Inflammatory macrophage (primary cell): ENCODE measurements at regions not wholly inside any gene's neighbourhood (a gene's known extent, or its start where the extent isn't known, plus 50 kb on each side); places are given as distances from the start of the nearest gene placed in this dataset.

Experiments used
- DNase-seq, 2 donors: peaks; one replicate each; pipeline ENCODE4 v3.0.0-alpha.2; 2020 to 2022

DNA sequence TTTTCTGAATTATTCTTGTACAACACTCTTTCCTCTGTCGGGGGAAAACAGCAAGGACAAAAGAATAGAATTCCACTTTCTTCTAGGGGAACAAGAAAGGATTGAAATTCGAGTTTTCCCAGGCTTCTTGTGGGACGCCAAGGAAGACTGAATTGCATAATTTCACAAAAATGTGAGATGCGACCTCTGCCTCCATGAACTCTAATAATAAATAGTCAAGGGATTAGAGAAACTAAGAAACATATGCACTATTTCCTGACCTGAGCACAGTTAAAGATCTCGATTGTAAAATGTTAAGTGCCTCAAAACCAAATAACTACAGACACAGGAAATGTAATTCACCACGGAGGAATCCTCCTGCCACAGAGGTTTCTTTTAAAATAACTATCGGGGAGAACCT lies 117.3 kb upstream of the MARK1 start:
- no peak for DNase-seq

DNA sequence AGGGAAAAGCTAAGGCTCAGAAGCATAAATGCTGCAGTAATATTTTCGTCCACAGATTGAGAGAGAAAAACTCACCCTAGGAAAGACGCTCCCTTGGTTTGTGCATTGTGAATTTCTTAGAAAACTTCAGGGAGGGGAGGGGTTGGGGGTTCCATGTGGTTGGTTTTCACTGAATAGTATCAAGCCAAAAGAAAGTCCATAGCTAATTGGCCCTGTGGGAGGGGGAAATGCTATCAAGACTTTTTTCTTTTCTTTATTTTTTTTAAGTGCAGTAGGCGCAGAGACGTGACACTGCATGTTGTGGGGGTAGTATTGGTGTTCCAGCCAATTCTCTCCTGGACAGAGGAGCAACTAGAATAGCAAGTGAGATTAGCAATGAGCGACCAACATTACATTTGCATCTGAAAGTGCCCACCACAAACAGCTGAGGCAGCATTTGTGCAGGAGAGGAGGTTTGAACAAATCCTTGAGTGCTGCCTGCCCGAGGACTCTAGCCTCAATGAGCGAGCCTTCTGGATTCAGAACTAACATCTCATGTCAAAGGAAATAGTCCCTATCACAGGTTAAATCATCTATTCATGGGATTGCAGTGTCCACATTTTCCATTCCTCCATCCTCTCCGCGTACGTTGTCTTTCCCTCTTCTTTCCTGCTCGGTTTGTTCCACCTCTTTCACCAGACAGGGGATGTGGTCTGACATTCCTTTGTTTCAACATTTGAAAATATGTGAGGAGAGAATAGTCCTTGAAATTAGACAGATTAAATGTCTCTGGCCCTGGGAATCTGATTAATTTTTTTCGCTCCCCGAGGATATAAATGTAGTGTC lies 118.0 kb upstream of the MARK1 start:
- no peak for DNase-seq

DNA sequence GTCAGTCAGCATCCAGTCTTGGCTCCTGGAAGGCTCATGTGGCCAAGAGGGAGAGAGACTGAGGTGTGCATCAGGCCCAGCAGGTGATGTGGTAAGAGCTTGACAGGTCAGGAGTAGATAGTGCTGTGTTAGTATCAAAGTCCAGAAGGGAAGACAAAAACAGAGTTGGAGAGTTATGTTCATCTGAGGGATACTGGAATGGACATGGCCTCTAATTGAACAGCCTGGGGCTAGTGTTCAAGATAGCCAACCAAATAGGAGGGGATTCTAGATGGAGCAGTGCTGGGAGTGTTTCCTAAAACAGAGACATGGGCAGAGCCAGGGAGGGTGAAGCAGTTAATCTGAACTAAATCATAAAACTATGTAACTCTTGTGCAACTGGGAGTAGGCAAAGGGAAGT lies 120.7 kb upstream of the MARK1 start:
- DNase-seq = no peak

DNA sequence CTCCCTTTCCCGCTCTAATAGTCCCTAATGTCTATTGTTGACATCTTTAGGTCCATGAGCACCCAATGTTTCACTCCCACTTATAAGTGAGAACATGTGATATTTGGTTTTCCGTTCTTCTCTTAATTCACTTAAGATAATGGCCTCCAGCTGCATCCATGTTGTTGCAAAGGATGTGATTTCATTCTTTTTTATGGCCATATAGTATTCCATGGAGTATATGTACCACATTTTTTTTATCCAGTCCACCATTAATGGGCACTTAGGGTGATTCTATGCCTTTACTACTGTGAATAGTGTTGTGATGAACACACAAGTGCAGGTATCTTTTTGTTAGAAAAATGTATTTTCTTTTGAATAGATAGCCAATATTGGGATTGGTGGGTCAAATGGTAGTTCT lies 126.0 kb upstream of the RAB3GAP2 start:
- no peak for DNase-seq

DNA sequence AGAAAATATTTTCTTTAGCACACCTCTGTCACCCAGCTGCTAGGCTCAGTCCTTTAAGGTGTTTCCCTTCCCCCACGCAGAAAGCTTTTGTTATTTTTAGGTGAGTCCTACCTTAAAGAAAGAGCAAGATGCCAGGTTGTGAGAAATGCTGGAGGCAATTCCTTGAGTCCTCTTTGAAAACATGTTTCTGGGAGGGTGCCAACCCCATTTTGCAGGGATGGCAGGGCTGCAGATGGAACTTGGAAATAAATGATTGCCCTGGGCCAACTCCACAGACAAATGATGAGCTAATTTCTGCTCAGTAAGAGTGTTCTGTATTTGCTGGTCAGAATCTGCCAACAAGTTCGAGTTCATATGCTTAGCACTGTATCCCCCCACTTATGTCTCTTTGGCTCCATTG lies 119.2 kb upstream of the RAB3GAP2 start:
- DNase-seq = no peak

DNA sequence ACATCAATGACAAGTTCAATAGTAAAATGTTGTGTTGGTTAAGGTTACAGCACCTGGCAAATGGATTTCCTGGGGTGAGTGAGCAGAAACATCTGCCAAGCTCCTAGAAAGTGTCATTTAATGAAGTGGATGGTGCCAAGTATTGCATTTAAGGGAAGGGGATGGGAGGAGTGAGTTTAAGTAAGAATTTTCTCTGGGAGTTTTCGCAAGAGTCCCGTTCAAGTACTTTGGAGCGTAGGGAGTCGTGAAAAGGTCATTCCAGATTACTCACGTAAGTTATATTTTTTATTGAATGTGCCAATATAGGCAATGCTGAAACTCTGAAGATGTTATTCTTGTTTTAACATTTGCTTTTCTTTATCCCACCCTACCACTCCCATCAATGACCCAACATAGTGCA lies 117.4 kb upstream of the RAB3GAP2 start:
- no peak for DNase-seq

DNA sequence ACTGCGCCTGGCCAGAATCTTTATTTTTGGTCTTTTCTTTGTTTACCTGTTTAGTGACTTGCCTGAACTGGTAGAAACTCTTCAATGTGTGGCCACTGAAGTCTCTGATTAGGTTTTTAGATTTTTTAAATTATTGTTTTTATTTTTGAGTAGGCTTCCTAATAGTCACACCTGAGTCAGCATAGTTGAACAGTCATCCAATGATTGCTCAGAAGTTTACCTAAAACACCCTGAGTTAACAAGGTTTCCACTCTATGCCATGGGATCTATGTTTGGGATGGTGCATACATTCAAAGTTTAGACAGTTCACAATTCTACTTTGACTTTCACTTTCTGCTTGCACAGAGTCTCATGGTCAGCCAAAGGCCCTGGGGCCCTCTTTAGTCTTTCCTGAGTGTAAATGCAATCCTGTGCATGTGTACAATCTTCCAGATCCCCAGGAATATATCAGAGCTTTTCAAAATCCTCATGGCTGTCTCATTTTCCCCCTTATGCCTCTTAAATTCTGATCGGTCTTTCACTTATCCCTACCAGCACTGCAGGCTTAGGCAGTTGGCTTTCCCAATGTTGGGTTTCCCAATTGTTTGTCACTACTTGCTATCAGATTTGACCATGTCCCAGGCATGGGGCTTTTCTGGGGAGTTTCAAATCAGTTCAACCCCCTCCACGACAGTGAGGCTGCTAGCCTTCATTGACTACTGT lies 114.4 kb upstream of the RAB3GAP2 start:
- DNase-seq = no peak

DNA sequence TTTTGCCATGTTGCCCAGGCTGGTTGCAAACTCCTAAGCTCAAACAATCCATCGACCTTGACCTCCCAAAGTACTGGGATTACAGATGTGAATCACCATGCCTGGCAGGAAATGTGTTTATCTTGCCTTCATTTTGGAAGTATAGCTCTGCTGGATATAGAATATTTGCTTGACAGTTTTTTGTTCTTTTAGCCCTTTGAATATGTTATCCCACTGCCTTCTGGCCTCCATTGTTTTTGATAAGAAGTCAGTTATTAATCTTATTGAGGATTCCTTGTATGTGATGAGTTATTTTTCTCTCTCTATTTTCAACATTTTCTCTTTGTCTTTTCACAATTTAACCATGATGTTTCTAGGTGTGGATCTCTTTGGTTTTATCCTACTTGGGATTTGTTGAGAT lies 112.9 kb upstream of the RAB3GAP2 start:
- no peak for DNase-seq

DNA sequence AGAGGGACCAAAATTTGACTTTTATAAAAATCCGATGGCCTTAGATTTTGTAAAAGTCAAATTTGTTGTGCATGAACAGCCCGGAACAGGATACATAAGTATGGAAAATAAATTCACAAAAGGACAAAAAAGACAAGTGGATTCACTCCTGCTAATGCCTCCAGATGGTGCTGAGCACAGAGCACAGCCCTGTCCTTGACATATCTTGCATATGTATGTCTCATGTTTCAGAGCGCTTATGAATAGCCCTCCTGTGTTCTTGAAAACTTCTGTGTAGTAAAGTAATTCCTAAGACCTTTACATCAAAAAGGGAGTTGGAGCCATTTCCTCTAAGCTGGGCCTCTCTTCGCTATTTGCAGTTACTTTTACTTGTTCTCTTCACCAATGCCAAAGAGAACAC lies 110.7 kb upstream of the RAB3GAP2 start:
- no peak for DNase-seq

DNA sequence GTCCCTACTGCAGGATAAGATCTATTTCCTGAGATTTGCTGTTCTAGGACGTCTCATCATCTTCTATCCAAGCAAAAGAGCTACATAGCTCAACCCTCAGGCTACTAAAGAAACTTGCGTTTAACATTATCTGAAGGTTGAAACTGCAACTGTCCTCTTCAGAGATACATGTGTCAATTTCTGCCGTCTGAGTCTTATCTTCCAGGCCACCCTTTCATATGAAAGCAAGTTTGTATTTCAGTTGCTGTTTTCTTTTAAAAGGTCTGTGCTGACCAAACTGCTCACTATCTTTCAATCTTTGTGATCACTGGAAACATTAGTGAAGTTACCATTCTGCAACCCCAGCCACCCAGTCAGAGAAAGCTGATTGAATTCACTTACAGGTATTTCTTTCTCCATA lies 108.6 kb upstream of the RAB3GAP2 start:
- DNase-seq = no peak

DNA sequence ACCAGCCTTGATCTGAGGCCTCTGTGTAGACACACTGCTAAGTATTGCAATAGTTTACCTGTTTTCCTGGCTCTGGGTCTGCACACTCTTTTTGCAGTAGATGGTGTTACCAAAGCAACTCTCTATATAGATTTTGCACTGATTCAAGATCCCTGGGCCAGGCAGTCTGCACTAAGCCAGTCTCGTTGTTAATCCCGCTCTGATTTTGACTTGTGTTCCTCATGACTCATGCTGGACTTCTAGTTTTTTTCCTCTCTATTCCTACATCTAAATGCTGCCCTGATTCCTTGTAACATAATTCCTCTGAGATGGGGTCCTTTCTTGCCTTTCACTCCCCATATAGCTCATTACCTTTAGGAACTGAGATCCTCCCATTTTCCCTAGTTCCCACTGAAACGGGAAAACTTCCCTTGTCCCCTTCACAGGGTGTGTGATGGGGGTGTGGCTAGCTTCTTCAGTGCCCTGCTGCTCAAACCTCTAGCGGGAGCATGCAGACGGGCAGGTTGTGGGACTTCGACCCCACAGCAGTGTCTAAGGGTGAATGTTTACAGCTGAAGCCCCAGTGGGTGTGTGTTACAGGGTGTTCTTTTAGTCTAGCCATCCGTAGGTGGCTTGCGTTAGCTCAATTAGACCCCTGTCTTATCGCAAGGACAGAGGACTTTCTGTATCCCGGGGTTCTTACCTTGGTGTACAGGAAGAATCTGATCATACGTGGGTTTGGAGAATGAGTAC lies 106.5 kb upstream of the RAB3GAP2 start:
- no peak for DNase-seq

DNA sequence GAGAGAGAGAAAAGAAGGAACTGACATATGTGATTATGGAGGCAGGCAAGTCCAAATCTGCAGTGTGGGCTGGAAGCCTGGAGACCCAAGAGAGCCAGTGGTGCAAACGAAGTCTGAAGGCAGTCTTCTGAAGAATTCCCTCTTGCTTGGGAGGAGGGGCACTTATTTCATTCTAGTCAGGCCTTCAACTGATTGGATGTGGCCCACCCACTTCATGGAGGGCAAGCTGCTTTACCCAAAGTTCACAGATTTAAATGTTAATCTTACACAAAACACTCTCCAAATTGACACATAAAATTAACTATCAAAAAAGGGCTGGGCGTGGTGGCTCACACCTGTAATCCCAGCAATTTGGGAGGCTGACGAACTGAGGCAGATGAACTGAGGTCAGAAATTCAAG lies 103.5 kb upstream of the RAB3GAP2 start:
- DNase-seq = no peak

DNA sequence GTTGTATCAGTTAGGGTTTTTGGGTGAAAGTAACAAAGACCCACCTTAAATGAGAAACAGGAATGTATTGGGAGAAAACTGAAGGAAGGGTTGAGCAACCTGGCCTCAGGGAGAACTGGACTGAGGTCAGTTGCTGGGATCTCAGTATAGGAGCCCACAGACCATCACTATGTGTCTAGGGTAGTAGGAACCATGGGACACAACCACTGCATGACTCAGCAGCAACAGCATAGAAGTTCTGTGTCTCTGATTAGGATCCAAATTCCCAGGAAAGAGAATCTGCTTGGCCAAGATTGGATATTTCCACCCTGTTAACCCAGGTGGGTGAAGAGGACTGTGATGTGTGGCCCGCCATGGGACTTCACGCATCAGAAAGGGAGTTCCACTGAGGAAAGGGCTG lies 102.2 kb upstream of the RAB3GAP2 start:
- DNase-seq = no peak

DNA sequence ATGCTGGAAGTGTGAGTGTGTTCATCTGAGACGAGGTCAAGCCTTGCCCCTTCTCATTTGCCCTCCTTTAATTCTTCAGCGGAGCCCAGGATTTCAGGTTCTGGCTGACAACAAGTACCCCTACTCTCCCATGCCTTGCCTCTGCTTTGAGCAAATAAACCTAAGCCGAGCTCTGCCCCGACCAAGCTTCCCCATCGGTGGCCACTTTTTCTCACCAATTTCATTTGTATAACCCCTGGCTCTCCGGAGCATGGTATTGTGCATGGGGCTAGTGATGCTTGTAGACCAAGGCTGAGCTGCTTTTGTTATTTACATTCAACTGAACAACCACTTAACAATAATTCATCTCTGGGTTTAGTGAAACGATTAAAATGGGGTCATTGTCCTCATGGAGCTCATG lies 100.2 kb upstream of the RAB3GAP2 start:
- no peak for DNase-seq

DNA sequence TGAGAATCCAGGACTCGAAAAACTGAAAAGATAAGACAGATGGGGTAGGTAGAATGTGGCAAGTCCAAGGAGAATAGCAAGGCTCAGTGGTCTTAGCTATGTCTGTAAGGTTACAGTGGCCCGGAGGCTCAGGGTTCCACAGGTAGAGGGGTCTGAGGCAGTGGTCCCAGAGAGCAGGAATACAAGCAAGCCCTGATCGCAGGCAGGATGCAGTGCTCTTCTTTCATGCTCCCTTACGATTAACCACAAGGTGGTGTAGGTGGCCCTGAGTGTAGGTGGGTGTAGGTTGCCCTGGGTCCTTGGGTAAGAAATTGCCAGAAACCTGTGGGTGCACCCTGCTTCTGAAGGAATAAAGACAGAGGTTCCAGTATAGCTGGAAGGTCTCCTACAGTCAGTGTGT lies 99.1 kb upstream of the RAB3GAP2 start:
- no peak for DNase-seq

DNA sequence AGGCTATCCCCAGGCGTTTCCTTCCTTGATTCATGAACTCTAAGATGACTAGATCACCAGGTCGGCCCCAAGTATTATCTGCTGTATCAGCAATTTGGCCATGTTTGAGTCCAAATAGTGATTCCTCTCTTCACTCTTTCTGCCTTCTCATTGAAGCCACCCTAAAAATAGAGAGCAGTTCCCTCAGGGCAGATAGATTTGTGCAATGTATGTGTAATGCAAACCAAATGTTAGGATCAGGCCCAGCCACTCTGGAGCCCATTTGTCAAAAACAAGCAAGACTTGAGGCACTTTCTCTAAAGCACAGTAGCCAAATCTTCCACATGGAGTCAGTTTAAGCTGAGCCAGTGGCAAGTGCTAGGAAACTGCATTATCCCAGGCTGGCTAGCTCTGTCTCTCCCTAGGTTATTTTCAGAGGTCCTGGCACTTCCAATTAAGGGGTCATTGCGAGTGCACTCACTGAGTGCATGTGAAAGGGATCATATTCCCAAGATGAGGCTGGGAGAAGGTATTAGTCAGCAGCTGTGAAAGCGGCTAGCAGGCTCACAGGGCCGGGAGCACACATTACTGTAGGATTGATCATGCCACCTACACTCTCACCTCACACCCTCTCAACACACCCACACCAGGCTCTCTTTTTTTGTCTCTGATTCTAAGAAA lies 97.9 kb upstream of the RAB3GAP2 start:
- DNase-seq = no peak

DNA sequence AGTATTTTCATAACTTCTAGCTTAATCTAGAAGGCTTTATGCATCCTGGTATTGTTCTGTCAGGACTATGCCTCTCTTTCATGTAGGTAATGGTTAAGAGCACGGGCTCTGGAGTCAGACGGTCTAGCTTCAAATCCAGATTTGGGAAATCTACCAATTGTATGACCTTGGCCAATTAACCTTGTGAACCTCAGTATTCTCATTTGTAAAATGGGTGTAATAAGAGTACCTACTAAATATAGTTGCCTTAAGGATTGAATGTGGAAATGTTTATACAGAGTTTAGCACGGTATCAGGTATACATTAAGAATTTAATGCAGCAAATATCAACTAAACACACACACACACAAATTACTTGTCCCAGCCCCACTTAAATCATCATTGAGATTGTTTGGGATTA lies 97.3 kb upstream of the RAB3GAP2 start:
- DNase-seq = no peak

DNA sequence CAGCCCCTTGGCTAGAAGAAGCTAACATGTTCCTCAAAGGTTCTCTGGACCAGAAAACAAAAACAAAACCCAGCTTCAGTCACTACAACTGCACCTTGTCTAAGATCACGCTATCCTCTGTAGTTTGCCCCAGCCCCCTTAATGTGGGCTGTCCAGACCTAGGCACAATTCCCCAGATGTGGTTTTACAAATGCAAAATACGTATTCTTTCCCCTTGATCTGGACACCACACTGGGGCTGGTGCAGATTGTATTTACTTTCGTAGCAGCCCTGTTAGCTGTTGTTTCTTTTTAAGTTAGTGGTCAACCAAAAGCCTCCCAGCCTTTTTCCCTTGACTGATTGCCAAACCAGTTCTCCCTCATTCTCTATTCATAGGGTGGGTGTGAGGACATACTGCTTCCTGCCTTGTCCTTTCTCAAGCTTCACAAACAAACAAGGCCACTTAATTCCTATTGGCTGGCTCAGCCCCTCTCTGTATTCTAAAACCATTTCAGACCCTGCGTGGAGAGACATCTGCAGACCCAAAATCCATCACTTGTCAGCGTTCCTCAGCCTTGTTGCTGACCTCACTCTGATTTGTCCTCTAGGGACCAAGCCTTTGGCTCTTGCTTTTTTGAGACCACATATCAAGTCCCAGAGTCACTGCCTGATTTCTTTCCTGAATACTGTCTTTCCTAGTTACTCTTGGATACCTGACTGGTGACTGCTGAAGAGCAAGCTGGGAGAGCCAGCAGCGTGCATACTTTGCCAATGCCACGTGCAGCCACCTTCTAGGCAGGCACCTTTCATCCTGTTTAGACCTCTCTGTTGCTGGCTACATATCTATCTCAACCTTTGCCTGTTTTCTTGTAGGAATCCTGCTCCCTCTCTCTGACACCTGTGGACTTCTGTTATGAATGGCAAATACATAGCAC lies 96.4 kb upstream of the RAB3GAP2 start:
- no peak for DNase-seq

DNA sequence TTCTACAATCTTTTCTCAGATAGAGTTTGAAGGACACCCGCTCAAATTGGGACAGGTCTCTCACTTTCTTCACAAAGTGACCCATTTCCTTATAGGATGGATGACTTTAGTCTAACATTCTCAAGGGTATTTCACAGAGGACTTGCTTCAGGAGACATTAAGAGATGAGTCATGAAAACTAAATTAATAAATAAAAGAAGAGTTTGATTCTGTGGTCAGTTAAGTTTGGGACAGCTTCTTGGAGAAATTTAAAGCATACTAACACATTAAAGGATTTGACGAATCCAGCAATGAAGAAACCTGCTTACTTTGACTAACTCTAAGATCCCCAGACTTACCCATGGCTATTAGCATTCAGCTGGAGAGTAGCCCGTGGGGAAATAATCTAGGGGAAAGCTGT lies 95.6 kb upstream of the RAB3GAP2 start:
- no peak for DNase-seq

DNA sequence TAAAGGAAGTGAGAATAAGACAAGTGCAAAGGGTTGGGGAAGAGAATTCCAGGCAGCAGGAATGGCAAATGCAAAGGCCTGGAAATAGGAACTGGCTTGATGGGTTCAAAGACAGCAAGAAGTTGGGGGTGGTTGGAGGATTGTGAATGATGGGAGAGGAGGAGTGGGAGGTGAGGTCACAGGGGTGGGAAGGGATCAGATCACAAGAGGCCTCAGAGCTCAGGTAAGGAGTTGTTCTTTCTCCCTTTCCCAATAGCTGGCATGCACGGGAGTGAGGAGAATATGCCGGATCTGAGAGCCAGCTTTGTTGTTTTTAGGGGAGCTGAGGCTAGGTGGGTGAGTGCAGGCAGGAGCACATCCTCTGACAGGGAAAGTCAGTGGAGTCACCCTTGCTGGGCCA lies 94.0 kb upstream of the RAB3GAP2 start:
- DNase-seq = no peak

DNA sequence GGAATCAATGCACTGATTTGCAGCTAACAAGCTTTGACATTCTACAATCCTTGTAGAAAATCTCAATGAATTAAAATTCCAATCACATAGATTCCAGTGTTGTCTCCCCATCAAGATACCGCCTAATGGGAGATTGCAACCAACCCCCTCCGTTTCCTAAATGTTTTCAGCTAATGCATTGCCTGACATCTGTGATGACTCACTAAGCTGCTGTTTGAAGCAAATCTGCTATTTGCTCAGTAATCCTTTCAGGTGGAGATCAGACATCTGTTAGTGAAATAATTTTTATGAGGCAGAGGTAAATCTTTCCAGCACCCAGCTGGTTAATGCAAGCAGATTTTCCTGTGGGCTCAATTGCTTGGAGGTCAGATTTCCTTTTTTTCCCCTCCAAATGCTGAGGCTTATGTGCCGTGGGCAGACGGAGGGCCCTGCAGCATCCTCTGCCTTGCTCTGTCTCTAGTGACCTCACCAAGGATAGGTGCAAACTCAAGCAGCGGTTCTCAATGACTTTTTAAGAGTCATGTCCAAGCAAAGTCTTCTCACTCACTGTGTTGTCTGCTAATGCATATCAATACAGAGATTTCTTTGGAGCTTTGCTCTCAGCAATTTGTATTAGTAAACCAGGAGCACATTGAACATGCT lies 91.1 kb upstream of the RAB3GAP2 start:
- DNase-seq = no peak
